ENCODE measurements at regions not wholly inside any gene's neighbourhood (a gene's known extent, or its start where the extent isn't known, plus 50 kb on each side); places are given as distances from the start of the nearest gene placed in this dataset.
"Not testable (repeated sequence)": the region's sequence is repeated elsewhere in the genome, so short reads cannot be mapped to it uniquely, and the experiment has no call there.

- no peak for ATAC-seq
These were observed 353.9 kb upstream of the KCNMB2 start for GRCh38 chr3:178182337-178182779.

- no peak for ATAC-seq
These were observed 351.4 kb upstream of the KCNMB2 start for GRCh38 chr3:178184833-178185232.

GRCh38 chr3:178186666-178187065 lies 349.6 kb upstream of the KCNMB2 start:
- no peak for ATAC-seq

GRCh38 chr3:178189854-178190253 lies 346.4 kb upstream of the KCNMB2 start:
- no peak for ATAC-seq

GRCh38 chr3:178193846-178194245 lies 342.4 kb upstream of the KCNMB2 start:
- ATAC-seq = peak; percentile 81

GRCh38 chr3:178194539-178194938 lies 341.7 kb upstream of the KCNMB2 start:
- ATAC-seq = no peak

- ATAC-seq = peak; percentile 91
These were observed 340.4 kb upstream of the KCNMB2 start for GRCh38 chr3:178195824-178196223.

GRCh38 chr3:178198329-178198728 lies 337.9 kb upstream of the KCNMB2 start:
- ATAC-seq = no peak

- no peak for ATAC-seq
These were observed 335.9 kb upstream of the KCNMB2 start for GRCh38 chr3:178200316-178200715.

- no peak for ATAC-seq
These were observed 334.5 kb upstream of the KCNMB2 start for GRCh38 chr3:178201714-178202113.

GRCh38 chr3:178202194-178202593 lies 334.0 kb upstream of the KCNMB2 start:
- ATAC-seq = no peak

- no peak for ATAC-seq
These were observed 333.1 kb upstream of the KCNMB2 start for GRCh38 chr3:178203165-178203564.

- ATAC-seq = no peak
These were observed 332.6 kb upstream of the KCNMB2 start for GRCh38 chr3:178203650-178204049.

GRCh38 chr3:178205740-178206139 lies 330.5 kb upstream of the KCNMB2 start:
- no peak for ATAC-seq

GRCh38 chr3:178206521-178206920 lies 329.7 kb upstream of the KCNMB2 start:
- ATAC-seq = peak; percentile 86

GRCh38 chr3:178207161-178207560 lies 329.1 kb upstream of the KCNMB2 start:
- not testable (repeated sequence) for ATAC-seq

- not testable (repeated sequence) for ATAC-seq
These were observed 328.6 kb upstream of the KCNMB2 start for GRCh38 chr3:178207627-178208026.

GRCh38 chr3:178209116-178209515 lies 327.1 kb upstream of the KCNMB2 start:
- not testable (repeated sequence) for ATAC-seq

- not testable (repeated sequence) for ATAC-seq
These were observed 326.6 kb upstream of the KCNMB2 start for GRCh38 chr3:178209618-178210017.

GRCh38 chr3:178211086-178211485 lies 325.1 kb upstream of the KCNMB2 start:
- not testable (repeated sequence) for ATAC-seq

- ATAC-seq = no peak
These were observed 318.8 kb upstream of the KCNMB2 start for GRCh38 chr3:178217479-178217878.

GRCh38 chr3:178218231-178218630 lies 318.0 kb upstream of the KCNMB2 start:
- ATAC-seq = no peak

- ATAC-seq = not testable (repeated sequence)
These were observed 316.6 kb upstream of the KCNMB2 start for GRCh38 chr3:178219661-178220060.

GRCh38 chr3:178223876-178224275 lies 312.4 kb upstream of the KCNMB2 start:
- ATAC-seq = peak; percentile 90

- no peak for ATAC-seq
These were observed 310.1 kb upstream of the KCNMB2 start for GRCh38 chr3:178226094-178226493.
